Mesendoderm (in vitro differentiated cells): ENCODE measurements at regions not wholly inside any gene's neighbourhood (a gene's known extent, or its start where the extent isn't known, plus 50 kb on each side); places are given as distances from the start of the nearest gene placed in this dataset.

ENCODE experiments used
- DNase-seq: peaks from one replicate; pipeline ENCODE4 v3.0.0; 2013
- H2AK5ac ChIP-seq: 2 replicates; pipeline ENCODE4 v1.6.1; 2013; ENCODE audit warnings: low read length, inconsistent platforms
- H2BK120ac ChIP-seq: 2 replicates; pipeline ENCODE4 v1.6.1; 2013; ENCODE audit warnings: low read depth, mild to moderate bottlenecking, low read length, moderate library complexity, mixed read lengths
- H2BK15ac ChIP-seq: replicated peaks from 2 replicates; pipeline ENCODE4 v1.6.1; 2013; ENCODE audit warnings: low read depth, mild to moderate bottlenecking, moderate library complexity
- H2BK5ac ChIP-seq: 2 replicates; pipeline ENCODE4 v1.6.1; 2013; ENCODE audit warnings: low read length, inconsistent platforms
- H3K18ac ChIP-seq: 2 replicates; pipeline ENCODE4 v1.6.1; 2013; ENCODE audit warnings: mild to moderate bottlenecking, low read length, mixed read lengths
- H3K23ac ChIP-seq: one replicate; pipeline ENCODE4 v1.6.1; 2013; ENCODE audit warnings: low read length
- H3K27ac ChIP-seq: 2 replicates; pipeline ENCODE4 v1.5.1; 2013; ENCODE audit warnings: low read depth, mild to moderate bottlenecking, inconsistent platforms, low read length, moderate library complexity
- H3K27me3 ChIP-seq: 2 replicates; pipeline ENCODE4 v1.6.1; 2013; ENCODE audit warnings: low read length, control low read depth, mild to moderate bottlenecking, inconsistent platforms; ENCODE audit not compliant: insufficient read depth, poor library complexity
- H3K36me3 ChIP-seq: 2 replicates; pipeline ENCODE4 v1.6.1; 2013; ENCODE audit warnings: low read length, inconsistent platforms; ENCODE audit not compliant: control insufficient read depth, insufficient read depth
- H3K4ac ChIP-seq: one replicate; pipeline ENCODE4 v1.6.1; 2013; ENCODE audit warnings: low read depth, mild to moderate bottlenecking, low read length, moderate library complexity
- H3K4me1 ChIP-seq: 2 replicates; pipeline ENCODE4 v1.6.1; 2013; ENCODE audit warnings: low read depth, low read length, inconsistent platforms; ENCODE audit not compliant: control insufficient read depth
- H3K4me2 ChIP-seq: 2 replicates; pipeline ENCODE4 v1.6.1; 2013; ENCODE audit warnings: low read length
- H3K4me3 ChIP-seq: 2 replicates; pipeline ENCODE4 v1.5.1; 2013; ENCODE audit warnings: mild to moderate bottlenecking, low read length
- H3K56ac ChIP-seq: one replicate; pipeline ENCODE4 v1.6.1; 2013; ENCODE audit warnings: low read length
- H3K79me1 ChIP-seq: 2 replicates; pipeline ENCODE4 v1.6.1; 2013; ENCODE audit warnings: low read length, inconsistent platforms
- H3K79me2 ChIP-seq: 2 replicates; pipeline ENCODE4 v1.6.1; 2013; ENCODE audit warnings: mild to moderate bottlenecking, low read length; ENCODE audit not compliant: control insufficient read depth, insufficient read depth
- H3K9ac ChIP-seq: 2 replicates; pipeline ENCODE4 v1.6.1; 2013; ENCODE audit warnings: low read length, inconsistent platforms
- H4K5ac ChIP-seq: one replicate; pipeline ENCODE4 v1.6.1; 2013; ENCODE audit warnings: low read length
- H4K8ac ChIP-seq: one replicate; pipeline ENCODE4 v1.6.1; 2013; ENCODE audit warnings: low read depth, mild to moderate bottlenecking, control low read depth, low read length, moderate library complexity
- WGBS: extraction: QIAGEN DNeasy Blood & Tissue Kit; methylation state at CpG from one replicate; pipeline ENCODE4 v1.1.7; 2013; ENCODE audit warnings: low lambda C conversion rate, missing lambda C conversion rate; ENCODE audit not compliant: insufficient coverage; ENCODE audit errors: extremely low coverage; 5-methylcytosine and 5-hydroxymethylcytosine counted together

- Histone ChIP-seq H3K4me3 (no peak overlapping the region), H3K56ac (no peak overlapping the region), H3K4ac (no peak overlapping the region), H3K27ac (no peak overlapping the region), H3K9ac (no peak overlapping the region), H2BK5ac (no peak overlapping the region), H2BK15ac (no peak overlapping the region), H3K79me2 (no peaks in the 10 kb centered on the region), H4K8ac (no peak overlapping the region), H2BK120ac (no peak overlapping the region), H3K36me3 (no peaks in the 10 kb centered on the region), H3K4me2 (no peak overlapping the region), H3K27me3 (no peaks in the 10 kb centered on the region), H3K79me1 (no peaks in the 10 kb centered on the region), H3K23ac (no peak overlapping the region), H3K18ac (no peak overlapping the region), H3K4me1 (no peaks in the 10 kb centered on the region), H4K5ac (no peak overlapping the region), H2AK5ac (no peak overlapping the region)
- WGBS, result no CpG with 5 or more reads among the region's 16 CpGs
- DNase-seq, result no peak
Observed at GRCh38 chr13:112143753-112144615, 77.0 kb downstream of the SOX1 start.

GRCh38 chr13:112144616-112145550 lies 77.9 kb downstream of the SOX1 start:
- no peak overlapping the region for H2BK15ac ChIP-seq

GRCh38 chr13:112145551-112146360 lies 78.8 kb downstream of the SOX1 start:
- WGBS, result no CpG with 5 or more reads among the region's 27 CpGs
- Histone ChIP-seq H3K18ac (no peak overlapping the region), H3K23ac (no peak overlapping the region), H3K36me3 (no peaks in the 10 kb centered on the region), H2BK15ac (no peak overlapping the region), H3K27ac (no peak overlapping the region), H3K4me2 (no peak overlapping the region), H3K56ac (no peak overlapping the region), H2BK120ac (no peak overlapping the region), H3K9ac (no peak overlapping the region), H3K27me3 (no peaks in the 10 kb centered on the region), H4K8ac (no peak overlapping the region), H3K79me2 (no peaks in the 10 kb centered on the region), H3K4me3 (no peak overlapping the region), H4K5ac (no peak overlapping the region), H3K4me1 (no peaks in the 10 kb centered on the region), H2AK5ac (no peak overlapping the region), H3K4ac (no peak overlapping the region), H2BK5ac (no peak overlapping the region), H3K79me1 (no peaks in the 10 kb centered on the region)
- DNase-seq, result no peak

More at GRCh38 chr13:112144616-112145550, 77.9 kb downstream of the SOX1 start:
- Histone ChIP-seq H3K4ac (no peak overlapping the region), H2AK5ac (no peak overlapping the region), H3K27me3 (no peaks in the 10 kb centered on the region), H3K79me2 (no peaks in the 10 kb centered on the region), H3K36me3 (no peaks in the 10 kb centered on the region), H2BK120ac (no peak overlapping the region), H3K56ac (no peak overlapping the region), H4K8ac (no peak overlapping the region), H3K79me1 (no peaks in the 10 kb centered on the region), H3K4me2 (no peak overlapping the region), H3K18ac (no peak overlapping the region), H3K27ac (no peak overlapping the region), H4K5ac (no peak overlapping the region), H3K4me3 (no peak overlapping the region), H3K9ac (no peak overlapping the region), H2BK5ac (no peak overlapping the region), H3K4me1 (no peaks in the 10 kb centered on the region), H3K23ac (no peak overlapping the region)
- DNase-seq, result no peak
- no CpG with 5 or more reads among the region's 15 CpGs for WGBS

- Histone ChIP-seq H3K23ac (no peak overlapping the region), H2BK15ac (no peak overlapping the region), H3K4ac (no peak overlapping the region), H3K9ac (no peak overlapping the region), H2BK5ac (no peak overlapping the region), H3K18ac (no peak overlapping the region), H2AK5ac (no peak overlapping the region), H3K4me2 (no peak overlapping the region), H3K4me3 (no peak overlapping the region), H2BK120ac (no peak overlapping the region), H4K8ac (no peak overlapping the region), H3K27ac (no peak overlapping the region), H3K27me3 (no peaks in the 10 kb centered on the region), H3K36me3 (no peaks in the 10 kb centered on the region), H3K4me1 (no peaks in the 10 kb centered on the region), H3K79me1 (no peaks in the 10 kb centered on the region), H3K56ac (no peak overlapping the region), H3K79me2 (no peaks in the 10 kb centered on the region), H4K5ac (no peak overlapping the region)
- WGBS, result no CpG with 5 or more reads among the region's 23 CpGs
- no peak for DNase-seq
Observed at GRCh38 chr13:112150352-112150751, 83.4 kb downstream of the SOX1 start.

GRCh38 chr13:112152846-112153245 lies 85.9 kb downstream of the SOX1 start:
- H3K4me2 ChIP-seq, result no peak overlapping the region
- no peak overlapping the region for H3K56ac ChIP-seq
- no peak overlapping the region for H3K27ac ChIP-seq
- DNase-seq, result no peak
- no peaks in the 10 kb centered on the region for H3K4me1 ChIP-seq
- H4K5ac ChIP-seq, result no peak overlapping the region
- no peaks in the 10 kb centered on the region for H3K27me3 ChIP-seq
- no peaks in the 10 kb centered on the region for H3K79me1 ChIP-seq
- no peak overlapping the region for H2AK5ac ChIP-seq
- no peaks in the 10 kb centered on the region for H3K79me2 ChIP-seq
- H3K18ac ChIP-seq, result no peak overlapping the region
- H3K23ac ChIP-seq, result no peak overlapping the region
- no peaks in the 10 kb centered on the region for H3K36me3 ChIP-seq
- H2BK5ac ChIP-seq, result no peak overlapping the region
- no peak overlapping the region for H2BK120ac ChIP-seq
- no peak overlapping the region for H2BK15ac ChIP-seq
- no CpG with 5 or more reads among the region's 9 CpGs for WGBS
- no peak overlapping the region for H3K4ac ChIP-seq
- no peak overlapping the region for H4K8ac ChIP-seq
- no peak overlapping the region for H3K9ac ChIP-seq
- no peak overlapping the region for H3K4me3 ChIP-seq
